CD14-positive monocyte (primary cell): ENCODE measurements at regions not wholly inside any gene's neighbourhood (a gene's known extent, or its start where the extent isn't known, plus 50 kb on each side); places are given as distances from the start of the nearest gene placed in this dataset.

Source experiments
- DNase-seq, 3 donors: peaks; one replicate each; pipeline ENCODE4 v3.0.0-alpha.2; 2011 to 2022
- H2AFZ ChIP-seq: 2 replicates; pipeline ENCODE4 v1.6.0; 2012; ENCODE audit warnings: mild to moderate bottlenecking, low read depth, low read length, inconsistent platforms; ENCODE audit not compliant: insufficient read depth, poor library complexity, severe bottlenecking
- H3K27ac ChIP-seq, 2 donors: 1 replicate in 1 of 2; 2 replicates in 1 of 2; pipeline ENCODE4 v1.5.1; 2012 to 2013; ENCODE audit warnings: low read length in 2 of 2, control low read depth in 1 of 2, inconsistent platforms in 1 of 2, low read depth in 1 of 2, mild to moderate bottlenecking in 1 of 2
- H3K27me3 ChIP-seq, 2 donors: one replicate each; pipeline versions ENCODE4 v1.6.0 to v1.6.1; 2011 to 2013; ENCODE audit warnings: low read length in 2 of 2; ENCODE audit not compliant: control insufficient read depth in 2 of 2, insufficient read depth in 2 of 2
- H3K36me3 ChIP-seq, 2 donors: replicated peaks in 1 of 2; 1 replicate in 1 of 2; 2 replicates in 1 of 2; pipeline versions ENCODE4 v1.5.1 to v1.6.1; 2012 to 2013; ENCODE audit warnings: low read length in 2 of 2, control low read depth in 1 of 2, inconsistent platforms in 1 of 2, mild to moderate bottlenecking in 1 of 2; ENCODE audit not compliant: insufficient read depth in 2 of 2, control insufficient read depth in 1 of 2
- H3K4me1 ChIP-seq, 2 donors: 1 replicate in 1 of 2; 2 replicates in 1 of 2; pipeline versions ENCODE4 v1.5.1 to v1.6.1; 2012 to 2013; ENCODE audit warnings: low read length in 2 of 2, control low read depth in 1 of 2, inconsistent platforms in 1 of 2, mild to moderate bottlenecking in 1 of 2, moderate library complexity in 1 of 2; ENCODE audit not compliant: insufficient read depth in 2 of 2, control insufficient read depth in 1 of 2
- H3K4me2 ChIP-seq: replicated peaks from 2 replicates; pipeline ENCODE3; 2012; ENCODE audit warnings: low read length, moderate library complexity, mild to moderate bottlenecking; ENCODE audit not compliant: poor library complexity, severe bottlenecking; ENCODE audit errors: extremely low read depth
- H3K4me3 ChIP-seq, 3 experiments: fragments of 200-600 bp in 1 of 3; sonication (generic) in 1 of 3; replicated peaks in 1 of 3; 1 replicate in 2 of 3; 2 replicates in 1 of 3; pipeline ENCODE4 v1.5.1; 2011 to 2013; ENCODE audit warnings: low read length in 3 of 3, mild to moderate bottlenecking in 3 of 3, control low read depth in 2 of 3, low read depth in 2 of 3, inconsistent platforms in 1 of 3, moderate library complexity in 1 of 3
- H3K79me2 ChIP-seq: 2 replicates; pipeline ENCODE4 v1.6.0; 2012; ENCODE audit warnings: mild to moderate bottlenecking, control low read depth, inconsistent platforms, low read length, moderate library complexity; ENCODE audit not compliant: insufficient read depth
- H3K9ac ChIP-seq: 2 replicates; pipeline ENCODE4 v1.6.0; 2017; ENCODE audit warnings: low read length, mild to moderate bottlenecking; ENCODE audit not compliant: insufficient read depth, poor library complexity, severe bottlenecking
- H3K9me3 ChIP-seq, 2 donors: replicated peaks in 1 of 2; 1 replicate in 1 of 2; 2 replicates in 1 of 2; pipeline versions ENCODE4 v1.5.1 to v1.6.1; 2012 to 2013; ENCODE audit warnings: low read length in 2 of 2, control low read depth in 1 of 2; ENCODE audit not compliant: control insufficient read depth in 1 of 2, insufficient read depth in 1 of 2
- H4K20me1 ChIP-seq: 2 replicates; pipeline ENCODE4 v1.6.0; 2012; ENCODE audit warnings: mild to moderate bottlenecking, low read length, control low read depth, moderate library complexity; ENCODE audit not compliant: insufficient read depth
- H3K27ac Mint-ChIP-seq, 7 donors: one replicate each; pipeline ENCODE4 v1.8.0; 2020; ENCODE audit warnings: mild to moderate bottlenecking in 7 of 7, mixed read lengths in 7 of 7, moderate library complexity in 6 of 7, inconsistent platforms in 2 of 7
- H3K27me3 Mint-ChIP-seq, 3 donors: one replicate each; pipeline ENCODE4 v1.8.0; 2021 to 2022; ENCODE audit warnings: low read depth in 3 of 3, mild to moderate bottlenecking in 3 of 3, mixed read lengths in 3 of 3, moderate library complexity in 3 of 3, inconsistent platforms in 1 of 3
- H3K36me3 Mint-ChIP-seq, 2 donors: one replicate each; pipeline ENCODE4 v1.8.0; 2020; ENCODE audit warnings: mixed read lengths in 2 of 2, inconsistent platforms in 1 of 2, mild to moderate bottlenecking in 1 of 2
- H3K4me1 Mint-ChIP-seq: one replicate; pipeline ENCODE4 v1.8.0; 2020; ENCODE audit warnings: mild to moderate bottlenecking, mixed read lengths
- H3K4me3 Mint-ChIP-seq, 2 donors: one replicate each; pipeline ENCODE4 v1.8.0; 2020; ENCODE audit warnings: mild to moderate bottlenecking in 2 of 2, mixed read lengths in 2 of 2, moderate library complexity in 1 of 2
- H3K9me3 Mint-ChIP-seq, 7 donors: one replicate each; pipeline ENCODE4 v1.8.0; 2020 to 2022; ENCODE audit warnings: mixed read lengths in 7 of 7, mild to moderate bottlenecking in 6 of 7, moderate library complexity in 6 of 7, inconsistent platforms in 2 of 7
- CTCF ChIP-seq: fragments of 200-600 bp; IDR thresholded peaks from one replicate; pipeline ENCODE4 v1.8.0; 2022; ENCODE audit warnings: antibody characterized with exemption, mild to moderate bottlenecking
- WGBS: methylation state at CpG from one replicate; pipeline ENCODE4 v1.1.5; 2013; ENCODE audit warnings: missing lambda C conversion rate; ENCODE audit not compliant: insufficient coverage; 5-methylcytosine and 5-hydroxymethylcytosine counted together
- intact Hi-C, 2 donors: fragments of 100-400 bp; cut with micrococcal nuclease; formaldehyde crosslinking; loops; one replicate each; pipeline versions ENCODE4 v1.15.0 to v1.15.1; 2023

- Histone ChIP-seq H3K4me1 (no peaks in the 10 kb centered on the region), H3K27me3 (no peaks in the 10 kb centered on the region), H3K4me3 (no peak overlapping the region), H2AFZ (no peak overlapping the region), H3K9me3 (peaks cover 34 to 45% of the 10 kb centered on the region in 2 donors), H3K9ac (no peak overlapping the region), H3K36me3 (no peaks in the 10 kb centered on the region), H3K79me2 (no peaks in the 10 kb centered on the region), H4K20me1 (no peaks in the 10 kb centered on the region), H3K4me2 (no peak overlapping the region), H3K27ac (no peak overlapping the region)
- H3K9me3 Mint-ChIP-seq, result peaks cover 4 to 33% (median 9%) of the 10 kb centered on the region in 7 donors
- H3K4me3 Mint-ChIP-seq, result no peak overlapping the region
- no peaks in the 10 kb centered on the region for H3K36me3 Mint-ChIP-seq
- peak overlapping the region in 1 of 7 donors; percentile 10 for H3K27ac Mint-ChIP-seq
- no peak for DNase-seq
- H3K27me3 Mint-ChIP-seq, result peaks cover 0 to 1% (median 0%) of the 10 kb centered on the region in 3 donors
- no peak for TF ChIP-seq CTCF
- 90% methylated on average over 4 of the region's 5 CpGs for WGBS
- no peaks in the 10 kb centered on the region for H3K4me1 Mint-ChIP-seq
- intact Hi-C loops, result no loop called here
Measured at GRCh38 chr5:2581418-2581817, 170.1 kb downstream of the IRX2 start.

- no peaks in the 10 kb centered on the region for H4K20me1 ChIP-seq
- H3K9ac ChIP-seq, result no peak overlapping the region
- H3K79me2 ChIP-seq, result no peaks in the 10 kb centered on the region
- Mint-ChIP-seq H3K27ac (no peak overlapping the region), H3K36me3 (no peaks in the 10 kb centered on the region), H3K27me3 (peaks cover 1 to 3% (median 1%) of the 10 kb centered on the region in 3 donors), H3K4me3 (no peak overlapping the region), H3K4me1 (no peaks in the 10 kb centered on the region), H3K9me3 (peaks cover 4 to 28% (median 9%) of the 10 kb centered on the region in 7 donors)
- 38% methylated on average over 4 of the region's 5 CpGs for WGBS
- TF ChIP-seq CTCF, result no peak
- H3K4me3 ChIP-seq, result no peak overlapping the region
- no peaks in the 10 kb centered on the region for H3K4me1 ChIP-seq
- no peak overlapping the region for H3K27ac ChIP-seq
- no peak overlapping the region for H3K4me2 ChIP-seq
- no peak for DNase-seq
- H3K27me3 ChIP-seq, result no peaks in the 10 kb centered on the region
- no peak overlapping the region for H2AFZ ChIP-seq
- H3K9me3 ChIP-seq, result peaks cover 19 to 32% of the 10 kb centered on the region in 2 donors
- no peaks in the 10 kb centered on the region for H3K36me3 ChIP-seq
- intact Hi-C loops, result no loop called here
Measured at GRCh38 chr5:2579126-2579525, 172.4 kb downstream of the IRX2 start.
